Fibroblast of lung (primary cell): ENCODE measurements at regions not wholly inside any gene's neighbourhood (a gene's known extent, or its start where the extent isn't known, plus 50 kb on each side); places are given as distances from the start of the nearest gene placed in this dataset.

Experiments used
- DNase-seq, 2 donors: peaks; one replicate each; pipeline versions ENCODE4 v3.0.0 to v3.0.0-alpha.2; 2010; ENCODE audit warnings: low read depth in 2 of 2
- H2AFZ ChIP-seq: 2 replicates; pipeline ENCODE4 v1.5.1; 2012; ENCODE audit warnings: low read length, control low read depth, inconsistent platforms
- H3K27ac ChIP-seq: 2 replicates; pipeline ENCODE4 v1.5.1; 2011; ENCODE audit warnings: low read length, control low read depth; ENCODE audit not compliant: insufficient read depth
- H3K27me3 ChIP-seq: 2 replicates; pipeline ENCODE4 v1.5.1; 2011; ENCODE audit warnings: mild to moderate bottlenecking, low read length; ENCODE audit not compliant: control insufficient read depth, insufficient read depth
- H3K36me3 ChIP-seq: 2 replicates; pipeline ENCODE4 v1.5.1; 2011; ENCODE audit warnings: low read length; ENCODE audit not compliant: control insufficient read depth, insufficient read depth
- H3K4me1 ChIP-seq: 2 replicates; pipeline ENCODE4 v1.5.1; 2011; ENCODE audit warnings: low read length; ENCODE audit not compliant: control insufficient read depth, insufficient read depth; ENCODE audit errors: extremely low read depth
- H3K4me2 ChIP-seq: 2 replicates; pipeline ENCODE4 v1.5.1; 2011; ENCODE audit warnings: low read length, control low read depth; ENCODE audit not compliant: insufficient read depth; ENCODE audit errors: extremely low read depth
- H3K4me3 ChIP-seq, 4 experiments: fragments of 200-600 bp in 1 of 4; sonication (generic) in 1 of 4; replicated peaks in 1 of 4; 2 replicates each; pipeline ENCODE4 v1.5.1; 2011 to 2016; ENCODE audit warnings: low read length in 4 of 4, low read depth in 3 of 4, mild to moderate bottlenecking in 3 of 4, control low read depth in 2 of 4, inconsistent platforms in 1 of 4, mixed read lengths in 1 of 4; ENCODE audit not compliant: insufficient read depth in 1 of 4; ENCODE audit errors: control extremely low read depth in 1 of 4
- H3K79me2 ChIP-seq: 2 replicates; pipeline ENCODE4 v1.5.1; 2012; ENCODE audit warnings: mild to moderate bottlenecking, low read length, inconsistent platforms; ENCODE audit not compliant: control insufficient read depth, insufficient read depth
- H3K9ac ChIP-seq: 2 replicates; pipeline ENCODE4 v1.5.1; 2011; ENCODE audit warnings: mild to moderate bottlenecking, low read length, control low read depth; ENCODE audit not compliant: insufficient read depth
- H3K9me3 ChIP-seq: 2 replicates; pipeline ENCODE4 v1.5.1; 2012; ENCODE audit warnings: low read depth, low read length; ENCODE audit not compliant: control insufficient read depth, insufficient read depth
- H4K20me1 ChIP-seq: 2 replicates; pipeline ENCODE4 v1.5.1; 2011; ENCODE audit warnings: low read length; ENCODE audit not compliant: control insufficient read depth, insufficient read depth; ENCODE audit errors: extremely low read depth
- CTCF ChIP-seq, 2 donors: IDR thresholded peaks in 1 of 2; conservative IDR thresholded peaks in 1 of 2; 1 replicate in 1 of 2; 2 replicates in 1 of 2; pipeline ENCODE4 v1.5.1; 2011 to 2012; ENCODE audit warnings: low read length in 2 of 2, control low read depth in 1 of 2, inconsistent platforms in 1 of 2, low read depth in 1 of 2, mild to moderate bottlenecking in 1 of 2
- EZH2 ChIP-seq: IDR thresholded peaks from 2 replicates; pipeline ENCODE4 v1.5.1; 2012; ENCODE audit warnings: low read length, control low read depth, mild to moderate bottlenecking; ENCODE audit errors: missing control alignments

GRCh38 chr5:152546493-152546892 lies 141.4 kb upstream of the NMUR2 start:
- H3K79me2 ChIP-seq: no peaks in the 10 kb centered on the region
- H2AFZ ChIP-seq: no peak overlapping the region
- H3K27ac ChIP-seq: no peak overlapping the region
- no peaks in the 10 kb centered on the region for H3K4me1 ChIP-seq
- H3K9me3 ChIP-seq: no peaks in the 10 kb centered on the region
- TF ChIP-seq CTCF (conservative IDR thresholded peaks at IDR 0.05 in 1 of 2, IDR thresholded peaks at IDR 0.05 in 1 of 2; ENCODE audit: low read depth in 1 of 2, low read length in 2 of 2): no peak
- TF ChIP-seq EZH2: no peak
- no peak overlapping the region for H3K4me2 ChIP-seq
- H4K20me1 ChIP-seq: no peaks in the 10 kb centered on the region
- no peak for DNase-seq
- H3K4me3 ChIP-seq: no peak overlapping the region
- H3K36me3 ChIP-seq: no peaks in the 10 kb centered on the region
- H3K27me3 ChIP-seq: no peaks in the 10 kb centered on the region
- H3K9ac ChIP-seq: no peak overlapping the region

- Histone ChIP-seq H3K4me3 (no peak overlapping the region), H3K27ac (no peak overlapping the region), H3K36me3 (no peaks in the 10 kb centered on the region), H3K27me3 (no peaks in the 10 kb centered on the region), H3K79me2 (no peaks in the 10 kb centered on the region), H3K4me1 (no peaks in the 10 kb centered on the region), H3K4me2 (no peak overlapping the region), H2AFZ (no peak overlapping the region), H4K20me1 (no peaks in the 10 kb centered on the region), H3K9ac (no peak overlapping the region), H3K9me3 (no peaks in the 10 kb centered on the region)
- TF ChIP-seq EZH2: no peak
- TF ChIP-seq CTCF (conservative IDR thresholded peaks at IDR 0.05 in 1 of 2, IDR thresholded peaks at IDR 0.05 in 1 of 2; ENCODE audit: low read depth in 1 of 2, low read length in 2 of 2): no peak
- DNase-seq: no peak
Observed at GRCh38 chr5:152547202-152547601, 142.1 kb upstream of the NMUR2 start.

GRCh38 chr5:152549709-152550108 lies 144.6 kb upstream of the NMUR2 start:
- no peaks in the 10 kb centered on the region for H4K20me1 ChIP-seq
- no peaks in the 10 kb centered on the region for H3K27me3 ChIP-seq
- no peaks in the 10 kb centered on the region for H3K9me3 ChIP-seq
- H3K4me2 ChIP-seq: no peak overlapping the region
- no peak overlapping the region for H2AFZ ChIP-seq
- no peaks in the 10 kb centered on the region for H3K4me1 ChIP-seq
- no peak overlapping the region for H3K9ac ChIP-seq
- no peaks in the 10 kb centered on the region for H3K79me2 ChIP-seq
- H3K4me3 ChIP-seq: no peak overlapping the region
- TF ChIP-seq EZH2 (no peak), CTCF (conservative IDR thresholded peaks at IDR 0.05 in 1 of 2, IDR thresholded peaks at IDR 0.05 in 1 of 2; ENCODE audit: low read depth in 1 of 2, low read length in 2 of 2) (no peak)
- no peak for DNase-seq
- H3K27ac ChIP-seq: no peak overlapping the region
- no peaks in the 10 kb centered on the region for H3K36me3 ChIP-seq
